ENCODE measurements at regions not wholly inside any gene's neighbourhood (a gene's known extent, or its start where the extent isn't known, plus 50 kb on each side); places are given as distances from the start of the nearest gene placed in this dataset.

GRCh38 chr11:70952191-70952590 is 300.2 kb downstream of the SHANK2 start:
- Histone ChIP-seq H3K27ac (ENCODE audit: insufficient read depth in 1 of 2, low read depth in 1 of 2, low read length in 2 of 2, poor library complexity in 1 of 2, severe bottlenecking in 2 of 2) (no peak overlapping the region), H3K36me3 (ENCODE audit: control insufficient read depth in 4 of 4, insufficient read depth in 4 of 4, low read length in 3 of 4) (no peaks in the 10 kb centered on the region), H3K4me3 (ENCODE audit: control insufficient read depth in 1 of 7, extremely low read depth in 1 of 7, insufficient read depth in 4 of 7, low read depth in 2 of 7, low read length in 6 of 7) (no peak overlapping the region), H3K4me1 (ENCODE audit: control extremely low read depth in 1 of 4, control insufficient read depth in 4 of 4, insufficient read depth in 4 of 4, low read length in 3 of 4) (no peaks in the 10 kb centered on the region), H3K9me3 (ENCODE audit: control extremely low read depth in 1 of 5, control insufficient read depth in 4 of 5, insufficient read depth in 2 of 5, low read depth in 1 of 5, low read length in 4 of 5) (peaks cover 0 to 2% (median 2%) of the 10 kb centered on the region in 5 experiments), H3K27me3 (replicated peaks in 2 of 5; ENCODE audit: control insufficient read depth in 4 of 5, insufficient read depth in 5 of 5, low read length in 4 of 5) (no peaks in the 10 kb centered on the region)
- CTCF ChIA-PET = no interaction called here
- DNase-seq = no peak
- POLR2A ChIA-PET = no interaction called here
- 97% methylated on average over 8 of the region's 8 CpGs for WGBS (ENCODE audit: insufficient coverage)

DNA sequence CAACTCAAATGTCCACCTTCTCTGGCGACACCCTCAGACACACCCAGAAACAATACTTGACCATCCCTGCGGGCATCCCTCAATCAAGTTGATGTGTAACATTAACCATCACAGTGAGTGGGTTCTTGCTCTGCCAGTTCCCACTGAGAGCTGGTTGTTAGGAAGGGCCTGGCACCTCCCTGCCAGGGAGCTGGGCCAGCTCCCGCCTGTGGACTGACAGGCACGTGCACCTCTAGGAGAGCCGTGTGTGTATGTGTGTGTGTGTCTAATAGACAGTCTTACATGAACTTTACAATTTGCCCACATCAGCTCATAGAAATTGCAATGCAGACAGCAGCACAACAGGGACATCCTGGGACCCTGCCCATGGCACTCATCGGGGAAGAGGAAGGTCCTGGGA is 298.7 kb downstream of the SHANK2 start:
- CTCF ChIA-PET = interaction anchor here (1.3 kb wide), 1 partner anchor 128 kb away, joined by 4 read pairs; no protein-coding TSS in a partner anchor

GRCh38 chr11:70954471-70954870 is 297.9 kb downstream of the SHANK2 start:
- ChIA-PET CTCF (interaction anchor here (1.3 kb wide), 1 partner anchor 127 kb away, joined by 4 read pairs; no protein-coding TSS in a partner anchor), POLR2A (no interaction called here)
- H3K36me3 ChIP-seq (ENCODE audit: control insufficient read depth in 4 of 4, insufficient read depth in 4 of 4, low read length in 3 of 4) = no peaks in the 10 kb centered on the region
- no peak overlapping the region for H3K4me3 ChIP-seq (ENCODE audit: control insufficient read depth in 1 of 7, extremely low read depth in 1 of 7, insufficient read depth in 4 of 7, low read depth in 2 of 7, low read length in 6 of 7)
- 98% methylated on average over 9 of the region's 10 CpGs for WGBS (ENCODE audit: insufficient coverage)
- no peaks in the 10 kb centered on the region for H3K27me3 ChIP-seq (replicated peaks in 2 of 5; ENCODE audit: control insufficient read depth in 4 of 5, insufficient read depth in 5 of 5, low read length in 4 of 5)
- H3K27ac ChIP-seq (ENCODE audit: insufficient read depth in 1 of 2, low read depth in 1 of 2, low read length in 2 of 2, poor library complexity in 1 of 2, severe bottlenecking in 2 of 2) = no peak overlapping the region
- no peaks in the 10 kb centered on the region for H3K4me1 ChIP-seq (ENCODE audit: control extremely low read depth in 1 of 4, control insufficient read depth in 4 of 4, insufficient read depth in 4 of 4, low read length in 3 of 4)
- DNase-seq = no peak
- peaks cover 0 to 2% (median 2%) of the 10 kb centered on the region in 5 experiments for H3K9me3 ChIP-seq (ENCODE audit: control extremely low read depth in 1 of 5, control insufficient read depth in 4 of 5, insufficient read depth in 2 of 5, low read depth in 1 of 5, low read length in 4 of 5)

More for the DNA sequence above, 298.7 kb downstream of the SHANK2 start:
- POLR2A ChIA-PET = no interaction called here
- no peaks in the 10 kb centered on the region for H3K27me3 ChIP-seq (replicated peaks in 2 of 5; ENCODE audit: control insufficient read depth in 4 of 5, insufficient read depth in 5 of 5, low read length in 4 of 5)
- no peaks in the 10 kb centered on the region for H3K4me1 ChIP-seq (ENCODE audit: control extremely low read depth in 1 of 4, control insufficient read depth in 4 of 4, insufficient read depth in 4 of 4, low read length in 3 of 4)
- no peak for DNase-seq
- H3K4me3 ChIP-seq (ENCODE audit: control insufficient read depth in 1 of 7, extremely low read depth in 1 of 7, insufficient read depth in 4 of 7, low read depth in 2 of 7, low read length in 6 of 7) = no peak overlapping the region
- H3K9me3 ChIP-seq (ENCODE audit: control extremely low read depth in 1 of 5, control insufficient read depth in 4 of 5, insufficient read depth in 2 of 5, low read depth in 1 of 5, low read length in 4 of 5) = peaks cover 0 to 2% (median 2%) of the 10 kb centered on the region in 5 experiments
- WGBS (ENCODE audit: insufficient coverage) = no CpG with 5 or more reads among the region's 6 CpGs
- H3K27ac ChIP-seq (ENCODE audit: insufficient read depth in 1 of 2, low read depth in 1 of 2, low read length in 2 of 2, poor library complexity in 1 of 2, severe bottlenecking in 2 of 2) = no peak overlapping the region
- H3K36me3 ChIP-seq (ENCODE audit: control insufficient read depth in 4 of 4, insufficient read depth in 4 of 4, low read length in 3 of 4) = no peaks in the 10 kb centered on the region
